Fibroblast of skin of right quadriceps (primary cell): ENCODE measurements at regions not wholly inside any gene's neighbourhood (a gene's known extent, or its start where the extent isn't known, plus 50 kb on each side); places are given as distances from the start of the nearest gene placed in this dataset.

Experiments used
- DNase-seq: peaks from one replicate; pipeline ENCODE4 v3.0.0-alpha.2; 2013

DNA sequence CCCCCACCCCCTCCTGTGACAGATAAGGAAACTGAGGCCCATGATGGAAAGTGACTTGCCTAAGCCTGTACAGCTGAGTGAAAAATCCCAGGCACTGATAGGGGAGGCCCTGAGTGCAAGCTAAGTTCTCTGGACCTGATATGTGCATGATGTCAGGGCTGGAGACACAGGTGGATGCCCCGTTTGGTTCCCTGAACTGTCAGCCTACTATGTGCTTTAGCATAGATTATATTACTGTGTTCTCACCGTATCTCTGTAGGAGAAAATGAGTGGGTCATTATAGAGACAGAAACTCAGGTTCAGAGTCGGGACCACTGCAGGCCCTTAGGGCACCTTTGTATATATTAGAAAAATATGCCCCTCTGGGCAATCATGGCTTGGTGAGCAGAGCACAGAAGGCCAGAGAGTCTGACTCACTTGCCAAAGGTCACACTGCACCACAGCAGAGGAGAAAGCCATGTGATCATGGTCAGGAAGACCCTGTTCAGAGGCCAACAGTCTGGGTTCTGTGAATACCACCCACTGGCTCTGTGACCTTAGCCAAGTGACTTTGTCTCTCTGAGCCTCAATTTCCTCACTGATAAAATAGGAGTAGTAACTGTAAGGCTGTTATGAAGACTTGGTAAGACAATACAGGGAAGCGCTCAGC, 145.8 kb upstream of the WNT4 start:
- DNase-seq: no peak

- peak; percentile 7 for DNase-seq
Measured at GRCh38 chr1:22289307-22289995, 146.6 kb upstream of the WNT4 start.

GRCh38 chr1:22290157-22290556, 147.3 kb upstream of the WNT4 start:
- DNase-seq: no peak

DNA sequence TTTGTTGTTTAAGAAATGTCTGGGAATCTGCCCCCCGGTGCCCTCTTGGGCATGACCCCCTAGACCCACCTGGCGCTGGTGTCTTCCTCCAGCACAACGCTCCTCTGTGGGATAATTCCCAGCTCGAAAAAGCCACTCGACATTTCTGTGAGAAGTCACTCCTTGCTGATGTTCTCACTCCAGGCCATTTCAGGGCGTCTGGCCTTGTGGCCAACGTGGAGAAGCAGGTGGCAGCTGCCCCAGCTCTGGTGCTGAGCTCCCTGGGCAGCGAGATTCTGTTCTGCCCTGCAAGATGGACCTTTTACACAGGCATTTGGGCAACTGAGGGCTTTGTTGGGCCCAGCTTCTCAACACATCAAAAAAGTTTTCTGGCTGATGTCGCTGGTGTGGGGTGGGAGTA, 147.7 kb upstream of the WNT4 start:
- no peak for DNase-seq

GRCh38 chr1:22291057-22291456, 148.2 kb upstream of the WNT4 start:
- no peak for DNase-seq

DNA sequence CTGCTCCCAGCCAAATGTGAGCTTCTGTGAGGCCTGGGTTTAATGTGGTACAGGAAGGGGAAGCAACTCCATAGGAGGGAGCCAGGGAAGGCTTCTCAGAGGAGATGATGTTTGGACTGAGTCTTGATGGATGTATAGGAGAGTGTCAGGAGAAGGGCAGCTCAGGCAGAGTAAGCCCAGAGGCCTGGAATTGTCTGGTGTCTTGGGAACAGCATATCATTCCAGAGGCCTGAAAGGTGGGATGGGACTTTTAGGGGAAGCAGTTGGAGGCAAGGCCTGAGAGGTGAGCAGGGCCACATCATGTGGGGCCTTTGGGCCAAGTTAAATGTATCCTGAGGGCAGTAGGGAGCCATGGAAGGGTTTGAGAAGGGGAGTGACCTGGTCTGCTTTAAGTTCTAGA, 148.6 kb upstream of the WNT4 start:
- DNase-seq: no peak

- DNase-seq: no peak
Measured at GRCh38 chr1:22292011-22292788, 149.3 kb upstream of the WNT4 start.

DNA sequence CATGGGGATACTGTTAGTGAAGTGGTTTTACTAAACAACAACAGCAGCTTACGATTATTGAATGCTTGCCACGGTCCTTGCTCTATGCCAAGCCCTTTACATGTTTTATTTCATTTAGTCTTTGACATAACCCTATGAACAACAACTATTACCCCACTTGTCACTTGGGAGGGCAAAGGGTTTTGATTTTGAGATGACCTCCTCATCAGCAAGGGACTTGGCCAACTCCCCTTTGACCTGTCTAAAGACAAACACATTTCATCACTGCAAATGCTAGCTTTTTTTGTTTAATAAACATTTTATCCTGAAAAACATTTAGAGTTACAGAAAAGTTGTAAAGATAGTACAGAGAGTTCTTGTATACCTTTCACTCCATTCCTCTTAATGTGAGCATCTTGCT, 152.5 kb upstream of the WNT4 start:
- no peak for DNase-seq

GRCh38 chr1:22295856-22296255, 153.0 kb upstream of the WNT4 start:
- no peak for DNase-seq

DNA sequence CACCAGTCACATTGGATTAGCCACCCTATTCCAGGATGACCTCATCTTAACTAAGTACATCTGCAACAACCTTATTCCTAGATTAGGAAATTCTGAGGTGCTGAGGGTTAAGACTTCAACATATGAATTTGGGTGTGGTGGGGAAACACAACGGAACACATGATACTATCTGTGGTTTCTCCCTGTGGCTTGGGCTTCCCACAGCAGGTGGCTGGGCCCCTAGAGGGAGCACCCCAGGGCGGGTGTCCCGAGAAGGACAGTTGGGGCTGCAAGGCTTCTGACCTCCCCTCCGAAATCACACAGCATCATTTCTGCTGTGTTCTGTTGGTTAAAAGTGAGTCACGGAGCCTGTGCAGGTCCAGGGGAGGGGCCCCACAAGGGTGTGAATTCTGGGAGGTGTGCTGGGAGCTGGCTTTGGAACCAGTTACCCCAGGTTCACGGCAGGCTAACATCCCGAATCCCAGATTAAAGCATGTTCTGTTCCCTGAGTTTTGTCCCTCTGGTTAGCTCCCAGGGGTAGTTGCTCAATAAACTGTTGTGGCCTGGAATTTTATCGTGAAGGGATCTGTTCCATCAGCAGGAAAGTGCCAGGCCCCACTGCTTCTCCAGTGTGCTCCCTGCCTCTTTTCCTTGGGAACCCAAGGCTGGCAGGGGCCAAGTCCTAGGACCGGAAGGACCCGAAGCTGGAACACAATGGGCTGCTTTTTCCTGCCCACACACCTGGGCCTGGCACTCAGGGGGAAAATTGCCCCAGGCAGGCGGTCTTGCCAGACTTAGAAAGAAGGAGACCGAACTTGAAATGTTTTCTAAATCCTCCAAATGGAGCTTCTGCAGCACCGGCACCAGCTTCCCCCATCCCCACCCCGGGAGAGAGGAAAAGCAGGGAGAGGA, 154.0 kb upstream of the WNT4 start:
- no peak for DNase-seq

GRCh38 chr1:22297999-22298398, 153.7 kb upstream of the ZBTB40 start:
- no peak for DNase-seq

- no peak for DNase-seq
Measured at GRCh38 chr1:22303816-22304215, 147.8 kb upstream of the ZBTB40 start.

DNA sequence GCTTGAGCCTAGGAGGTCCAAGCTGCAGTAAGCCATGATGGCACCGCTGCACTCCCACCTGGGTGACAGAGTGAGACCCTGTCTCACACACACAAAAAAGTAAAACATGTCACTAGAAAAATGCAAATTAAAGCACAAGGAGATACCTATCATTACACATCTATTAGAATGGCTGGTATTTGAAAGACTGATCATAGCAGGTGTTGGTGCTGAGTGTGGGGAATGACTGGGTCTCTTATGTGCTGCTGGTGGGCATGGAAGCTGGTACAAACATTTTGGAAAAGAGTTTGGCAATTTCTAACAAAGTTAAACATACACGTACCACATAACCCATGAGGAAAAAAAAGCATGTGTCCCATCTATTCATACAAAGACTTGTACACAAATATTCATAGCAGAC, 142.1 kb upstream of the ZBTB40 start:
- no peak for DNase-seq

DNA sequence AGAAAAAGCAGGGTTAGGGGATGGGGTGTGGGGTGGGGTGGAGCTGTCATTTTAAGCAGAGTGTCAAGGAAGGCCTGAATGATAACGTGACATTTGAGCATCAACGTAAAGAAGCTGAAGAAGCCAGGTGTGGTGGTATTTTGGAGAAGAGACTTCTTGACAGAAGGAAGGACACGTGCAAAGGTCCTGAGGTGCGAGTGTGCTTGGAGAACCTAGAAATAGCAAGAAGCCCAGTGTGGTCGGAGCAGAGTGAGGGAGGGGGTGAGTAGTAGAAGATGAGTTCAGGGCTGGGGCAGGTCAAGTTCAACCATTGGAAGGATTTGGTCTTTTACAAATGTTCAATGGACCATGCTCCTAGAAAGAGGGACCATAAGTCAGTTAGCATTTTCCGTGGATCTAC, 140.2 kb upstream of the ZBTB40 start:
- no peak for DNase-seq

DNA sequence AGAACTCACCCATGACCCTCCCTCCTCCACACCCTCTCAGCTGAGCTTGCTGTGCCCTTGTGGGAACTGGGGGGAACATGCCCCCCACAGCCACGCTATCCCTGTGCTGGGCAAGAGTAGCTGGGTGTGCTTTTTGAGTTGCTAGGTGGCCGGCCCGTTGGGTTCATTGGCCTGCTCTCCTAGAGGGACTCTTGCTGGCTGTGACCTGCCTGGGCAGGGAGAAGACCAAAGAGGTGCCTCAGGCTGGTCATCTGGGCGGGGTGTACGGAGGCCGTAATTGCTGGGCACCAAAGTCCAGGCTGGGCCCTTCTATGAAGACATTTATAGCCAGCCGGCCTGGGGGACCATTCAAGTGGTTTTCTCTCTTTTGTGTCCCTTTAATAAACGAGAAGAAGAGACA, 138.3 kb upstream of the ZBTB40 start:
- DNase-seq: no peak

GRCh38 chr1:22314706-22315105, 136.9 kb upstream of the ZBTB40 start:
- DNase-seq: no peak

- DNase-seq: no peak
Measured at GRCh38 chr1:22315315-22316078, 136.2 kb upstream of the ZBTB40 start.

DNA sequence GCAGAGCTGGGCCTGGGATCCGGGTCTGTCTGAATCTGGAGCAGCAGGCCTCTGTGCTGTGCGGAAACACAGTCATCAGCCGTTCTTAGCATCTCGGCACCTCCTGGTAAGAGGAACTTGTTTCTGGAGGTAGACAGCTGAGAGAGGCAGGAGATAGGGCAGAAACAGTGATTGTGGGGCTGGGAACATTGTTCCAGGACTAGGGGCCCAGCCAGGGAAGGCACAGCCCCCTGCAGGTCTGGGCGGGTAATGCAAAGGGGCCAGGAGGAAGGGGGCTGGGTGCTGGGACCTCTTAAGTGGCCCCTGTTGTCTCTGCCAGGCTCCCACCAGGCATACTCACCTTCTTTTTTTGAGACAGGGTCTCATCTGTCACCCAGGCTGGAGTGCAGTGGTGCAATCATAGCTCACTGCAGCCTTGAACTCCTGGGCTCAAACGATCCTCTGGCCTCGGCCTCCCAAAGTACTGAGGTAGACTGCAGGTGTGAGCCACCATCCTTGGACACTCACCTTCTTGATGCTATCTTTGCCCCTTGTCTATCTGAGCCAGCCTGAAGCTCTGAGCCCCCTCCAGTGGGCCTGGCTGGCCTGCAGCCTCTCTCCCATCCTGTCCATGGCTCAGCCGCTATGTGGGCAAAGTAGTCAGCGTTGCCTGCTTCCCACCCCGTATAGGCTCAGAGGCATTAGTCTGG, 134.3 kb upstream of the ZBTB40 start:
- no peak for DNase-seq

- no peak for DNase-seq
Measured at GRCh38 chr1:22317920-22318243, 133.8 kb upstream of the ZBTB40 start.

DNA sequence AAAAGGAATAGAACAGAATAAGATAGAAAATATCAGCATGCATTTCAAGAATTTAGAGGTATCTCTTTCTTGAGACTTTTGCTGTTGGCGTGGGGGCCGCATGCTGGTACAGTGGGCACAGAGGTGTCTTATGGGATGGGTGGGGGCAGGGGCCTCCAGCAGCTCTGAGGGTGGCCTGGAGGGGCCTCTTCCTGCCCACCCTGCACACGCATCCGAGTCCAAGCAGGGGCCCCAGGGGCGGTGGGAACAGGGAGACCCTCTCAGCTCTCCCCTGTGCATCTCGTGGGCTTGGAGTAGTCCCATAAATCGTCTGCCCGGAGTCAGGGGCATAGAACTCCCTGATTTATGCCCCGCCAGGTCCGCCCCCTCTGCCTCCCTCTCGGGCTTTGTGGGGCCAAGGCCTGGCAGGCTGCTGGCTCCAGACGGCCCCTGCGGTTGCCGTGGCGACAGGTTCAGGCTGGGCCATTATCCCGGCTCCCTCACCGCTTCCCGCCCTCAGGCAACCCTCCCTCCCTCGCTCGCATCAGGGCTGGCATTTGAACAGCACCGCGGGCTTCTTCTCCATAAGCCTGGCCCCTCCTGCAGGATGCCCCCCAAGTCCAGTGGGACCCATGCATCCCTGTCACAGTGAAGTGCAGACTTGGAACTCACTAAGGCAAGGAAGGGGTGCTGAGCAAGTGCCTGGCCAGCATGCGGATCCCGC, 133.2 kb upstream of the ZBTB40 start:
- no peak for DNase-seq

DNA sequence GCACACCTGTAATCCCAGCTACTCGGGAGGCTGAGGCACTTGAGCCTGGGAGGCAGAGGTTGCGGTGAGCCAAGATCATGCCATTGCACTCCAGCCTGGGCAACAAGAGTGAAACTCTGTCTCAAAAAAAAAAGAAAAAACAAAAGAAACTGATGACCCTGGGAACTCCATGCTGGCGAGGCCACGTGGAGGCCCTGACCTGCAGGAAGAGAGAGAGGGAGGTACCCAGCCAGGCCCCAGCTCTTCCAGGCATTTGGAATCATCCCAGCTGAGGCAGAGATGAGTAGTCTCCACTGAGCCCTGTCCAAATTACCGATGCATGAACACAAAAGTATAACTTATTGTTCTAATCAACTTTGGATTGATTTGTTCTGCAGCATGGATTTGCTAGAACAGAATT, 132.0 kb upstream of the ZBTB40 start:
- DNase-seq: no peak
